ENCODE measurements at regions not wholly inside any gene's neighbourhood (a gene's known extent, or its start where the extent isn't known, plus 50 kb on each side); places are given as distances from the start of the nearest gene placed in this dataset.

GRCh38 chr3:144197582-144197981, 226.0 kb downstream of the DIPK2A start:
- H3K4me3 Mint-ChIP-seq: no peak overlapping the region
- H3K4me2 ChIP-seq: no peak overlapping the region
- no peaks in the 10 kb centered on the region for H3F3A ChIP-seq (replicated peaks; ENCODE audit: low read depth)
- H3K9me2 ChIP-seq (ENCODE audit: insufficient read depth): peaks cover 4% of the 10 kb centered on the region; the same call in 1 of the 2 replicates
- no peak for TF ChIP-seq EZH2 (IDR thresholded peaks at IDR 0.05; ENCODE audit: low read depth, unreplicated experiment)
- TF ChIP-seq REST (IDR thresholded peaks at IDR 0.05; ENCODE audit: unreplicated experiment): no peak
- no peak for TF ChIP-seq CREB1 (CRISPR knock-in tag; IDR thresholded peaks at IDR 0.05; ENCODE audit: low read depth)
- no peak for TF ChIP-seq JUNB (IDR thresholded peaks at IDR 0.05; ENCODE audit: unreplicated experiment)
- no peak for TF ChIP-seq ZNF331 (CRISPR knock-in tag; IDR thresholded peaks at IDR 0.05; ENCODE audit: low read depth)
- TF ChIP-seq ZNF114 (CRISPR knock-in tag; IDR thresholded peaks at IDR 0.05): no peak
- TF ChIP-seq EZH2phosphoT487 (IDR thresholded peaks at IDR 0.05; ENCODE audit: unreplicated experiment): no peak
- no peak overlapping the region for H3K27ac ChIP-seq (ENCODE audit: low read depth)
- H3K79me2 ChIP-seq (replicated peaks; ENCODE audit: insufficient read depth): no peaks in the 10 kb centered on the region
- H3K4me1 ChIP-seq (ENCODE audit: insufficient read depth): no peaks in the 10 kb centered on the region
- no peak overlapping the region for H3K27ac Mint-ChIP-seq
- no peaks in the 10 kb centered on the region for H4K20me1 ChIP-seq (replicated peaks; ENCODE audit: insufficient read depth)
- H3K9me3 Mint-ChIP-seq: peaks cover 10% of the 10 kb centered on the region
- DNase-seq (ENCODE audit: low spot score) (no peak), ATAC-seq (no peak)
- H3K4me1 Mint-ChIP-seq: no peaks in the 10 kb centered on the region
- H3K27me3 Mint-ChIP-seq (ENCODE audit: insufficient read depth, low read depth, poor library complexity): peaks cover 1% of the 10 kb centered on the region
- 0 out of 2 replicates have a peak, but pooled peaks cover 4% of the 10 kb centered on the region for H3K36me3 ChIP-seq (ENCODE audit: insufficient read depth)
- H3K36me3 Mint-ChIP-seq (ENCODE audit: low read depth): peaks cover 8% of the 10 kb centered on the region; the same call in 2 of the 3 replicates
- no peak overlapping the region for H2AFZ ChIP-seq
- H3K27me3 ChIP-seq (ENCODE audit: insufficient read depth): no peaks in the 10 kb centered on the region
- no peak overlapping the region for H3K4me3 ChIP-seq

GRCh38 chr3:144200004-144200403, 228.4 kb downstream of the DIPK2A start:
- H3K4me2 ChIP-seq: no peak overlapping the region
- DNase-seq (ENCODE audit: low spot score) (no peak), ATAC-seq (no peak)
- no peak overlapping the region for H3K27ac ChIP-seq (ENCODE audit: low read depth)
- H3K27me3 ChIP-seq (ENCODE audit: insufficient read depth): no peaks in the 10 kb centered on the region
- H3K36me3 Mint-ChIP-seq (ENCODE audit: low read depth): peaks cover 2% of the 10 kb centered on the region; the same call in 1 of the 3 replicates
- H3F3A ChIP-seq (replicated peaks; ENCODE audit: low read depth): no peaks in the 10 kb centered on the region
- no peak overlapping the region for H3K4me3 Mint-ChIP-seq
- no peak overlapping the region for H3K27ac Mint-ChIP-seq
- H4K20me1 ChIP-seq (replicated peaks; ENCODE audit: insufficient read depth): no peaks in the 10 kb centered on the region
- no peak overlapping the region for H2AFZ ChIP-seq
- peaks cover 2% of the 10 kb centered on the region for H3K9me3 Mint-ChIP-seq
- peaks cover 7% of the 10 kb centered on the region; the same call in 1 of the 2 replicates for H3K9me2 ChIP-seq (ENCODE audit: insufficient read depth)
- H3K79me2 ChIP-seq (replicated peaks; ENCODE audit: insufficient read depth): no peaks in the 10 kb centered on the region
- H3K4me3 ChIP-seq: no peak overlapping the region
- H3K36me3 ChIP-seq (ENCODE audit: insufficient read depth): no peaks in the 10 kb centered on the region
- no peaks in the 10 kb centered on the region for H3K4me1 Mint-ChIP-seq
- H3K4me1 ChIP-seq (ENCODE audit: insufficient read depth): no peaks in the 10 kb centered on the region
- H3K27me3 Mint-ChIP-seq (ENCODE audit: insufficient read depth, low read depth, poor library complexity): peaks cover 1% of the 10 kb centered on the region
- TF ChIP-seq NANOG (IDR thresholded peaks at IDR 0.05; ENCODE audit: borderline replicate concordance) (no peak), ZNF114 (CRISPR knock-in tag; IDR thresholded peaks at IDR 0.05) (no peak), ETS1 (IDR thresholded peaks at IDR 0.05) (no peak), EZH2 (IDR thresholded peaks at IDR 0.05; ENCODE audit: low read depth, unreplicated experiment) (no peak), EZH2phosphoT487 (IDR thresholded peaks at IDR 0.05; ENCODE audit: unreplicated experiment) (no peak), CTCF (conservative IDR thresholded peaks at IDR 0.05; ENCODE audit: low read depth in 2 of 2) (no peak)
